GM12878 (cell line): ENCODE measurements at regions not wholly inside any gene's neighbourhood (a gene's known extent, or its start where the extent isn't known, plus 50 kb on each side); places are given as distances from the start of the nearest gene placed in this dataset.

Experiments
- CTCF ChIP-seq, 3 experiments: IDR thresholded peaks in 2 of 3; conservative IDR thresholded peaks in 1 of 3; 2 replicates each; pipeline ENCODE4 v1.5.1; 2011; ENCODE audit warnings: low read depth in 3 of 3, low read length in 3 of 3, mild to moderate bottlenecking in 3 of 3, control low read depth in 2 of 3, moderate library complexity in 2 of 3, inconsistent platforms in 1 of 3, mixed read lengths in 1 of 3; ENCODE audit not compliant: control insufficient read depth in 2 of 3, insufficient read depth in 1 of 3; ENCODE audit errors: extremely low read depth in 1 of 3
- KDM1A ChIP-seq: fragments of 200-600 bp; sonication (generic); IDR thresholded peaks from 2 replicates; pipeline ENCODE4 v1.6.1; 2016; ENCODE audit warnings: borderline replicate concordance
- MAX ChIP-seq: IDR thresholded peaks from 2 replicates; pipeline ENCODE4 v1.6.1; 2012; ENCODE audit warnings: low read depth, low read length, improper control_type of control experiment
- NR2C2 ChIP-seq: IDR thresholded peaks from 2 replicates; pipeline ENCODE4 v1.6.1; 2011; ENCODE audit warnings: borderline replicate concordance, low read depth; ENCODE audit not compliant: control insufficient read depth, insufficient read length
- PAX8 ChIP-seq: fragments of 450-650 bp; IDR thresholded peaks from 2 replicates; pipeline ENCODE4 v1.6.1; 2017; ENCODE audit warnings: mild to moderate bottlenecking, moderate library complexity

DNA sequence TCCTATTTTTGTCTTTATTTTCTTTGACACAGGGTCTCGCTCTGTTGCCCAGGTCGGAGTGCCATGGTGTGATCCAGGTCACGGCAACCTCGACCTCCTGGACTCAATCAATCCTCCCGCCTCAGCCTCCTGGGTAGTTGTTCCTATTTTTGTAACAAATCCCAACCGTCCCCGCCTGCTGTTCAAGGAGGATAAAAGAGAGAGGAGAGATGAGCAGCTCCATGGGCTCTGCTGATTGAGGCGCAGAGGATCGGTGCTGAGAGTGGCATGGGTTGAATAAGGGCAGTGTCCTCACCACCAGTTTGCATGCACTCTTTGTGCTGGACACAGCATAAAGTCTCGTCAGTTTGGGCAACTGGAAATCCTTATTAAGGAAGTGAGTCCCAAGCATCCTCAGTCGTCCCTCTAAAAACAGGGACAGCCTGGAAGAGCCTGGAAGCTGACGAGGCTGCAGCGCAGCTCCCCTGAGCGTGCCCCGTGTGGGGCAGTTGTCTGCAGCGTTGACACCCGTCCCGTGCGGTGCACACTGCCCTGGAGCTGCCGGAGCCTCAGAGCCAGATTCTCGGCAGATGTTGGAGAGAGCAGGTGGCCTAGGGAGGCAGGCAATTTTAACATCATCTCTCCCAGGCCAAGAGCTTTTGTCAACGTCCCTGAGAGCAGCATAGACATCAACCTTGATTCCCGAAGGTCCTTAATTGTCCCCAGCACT, 404.2 kb upstream of the RNF32 start:
- TF ChIP-seq CTCF (IDR thresholded peaks at IDR 0.05 in 2 of 3, conservative IDR thresholded peaks at IDR 0.05 in 1 of 3; ENCODE audit: control insufficient read depth in 2 of 3, extremely low read depth in 1 of 3, insufficient read depth in 1 of 3, low read depth in 3 of 3, low read length in 3 of 3) = no peak
- no peak for TF ChIP-seq KDM1A
- TF ChIP-seq PAX8 = no peak
- TF ChIP-seq MAX = no peak
- no peak for TF ChIP-seq NR2C2
